NCI-H187 (cell line): ENCODE measurements at regions not wholly inside any gene's neighbourhood (a gene's known extent, or its start where the extent isn't known, plus 50 kb on each side); places are given as distances from the start of the nearest gene placed in this dataset.
"Not testable (repeated sequence)": the region's sequence is repeated elsewhere in the genome, so short reads cannot be mapped to it uniquely, and the experiment has no call there.

ENCODE experiments used
- DNase-seq, 2 experiments: peaks; one replicate each; lab custom pipeline; 2025; lab: John Stamatoyannopoulos, UW

DNA sequence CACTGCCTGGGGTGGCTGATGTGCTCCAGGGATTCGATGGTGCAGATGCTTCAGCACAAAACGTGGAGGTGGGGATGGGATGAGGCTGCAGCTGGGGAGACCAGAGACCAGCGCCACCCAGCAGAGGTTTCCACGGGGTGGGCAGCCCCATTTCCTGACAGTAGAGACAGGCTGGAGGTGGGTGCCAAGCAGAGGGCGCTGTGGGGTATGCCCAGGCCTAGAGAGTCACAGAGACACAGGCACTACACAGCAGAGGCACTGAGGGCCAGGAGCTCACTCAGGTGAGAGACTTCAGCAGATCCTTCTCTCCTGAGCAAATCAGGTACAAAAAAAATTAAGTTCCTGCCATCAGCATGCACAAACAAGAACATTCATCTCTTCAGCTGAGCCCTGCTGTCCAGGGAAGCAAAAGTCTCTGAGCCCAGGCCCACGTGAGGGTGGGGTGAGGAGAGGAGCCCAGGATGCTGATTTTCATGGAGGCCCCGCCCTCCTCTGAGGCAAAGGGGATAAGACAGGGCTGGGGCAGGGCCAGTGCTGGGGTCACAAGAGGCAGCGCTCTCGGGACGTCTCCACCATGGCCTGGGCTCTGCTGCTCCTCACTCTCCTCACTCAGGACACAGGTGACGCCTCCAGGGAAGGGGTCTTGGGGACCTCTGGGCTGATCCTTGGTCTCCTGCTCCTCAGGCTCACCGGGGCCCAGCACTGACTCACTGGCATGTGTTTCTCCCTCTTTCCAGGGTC, 53.1 kb downstream of the GGTLC2 start:
- DNase-seq: no peak

DNA sequence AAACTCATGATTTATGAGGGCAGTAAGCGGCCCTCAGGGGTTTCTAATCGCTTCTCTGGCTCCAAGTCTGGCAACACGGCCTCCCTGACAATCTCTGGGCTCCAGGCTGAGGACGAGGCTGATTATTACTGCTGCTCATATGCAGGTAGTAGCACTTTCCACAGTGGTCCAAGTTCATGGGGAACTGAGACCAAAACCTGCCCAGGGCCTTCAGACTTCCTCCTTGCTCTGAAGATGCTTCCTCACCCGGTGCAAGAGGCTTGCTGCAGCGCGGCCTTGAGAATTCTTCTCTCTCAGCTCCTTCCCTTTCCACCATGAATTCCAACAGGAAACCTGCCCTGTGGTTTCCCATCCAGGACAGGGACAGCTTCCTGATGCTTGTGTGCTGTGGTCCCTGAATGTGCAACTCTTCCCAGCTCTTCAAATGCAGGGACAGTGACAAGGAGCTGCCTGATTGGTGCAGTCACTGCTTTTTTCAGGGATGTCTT, 53.9 kb downstream of the GGTLC2 start:
- no peak for DNase-seq

DNA sequence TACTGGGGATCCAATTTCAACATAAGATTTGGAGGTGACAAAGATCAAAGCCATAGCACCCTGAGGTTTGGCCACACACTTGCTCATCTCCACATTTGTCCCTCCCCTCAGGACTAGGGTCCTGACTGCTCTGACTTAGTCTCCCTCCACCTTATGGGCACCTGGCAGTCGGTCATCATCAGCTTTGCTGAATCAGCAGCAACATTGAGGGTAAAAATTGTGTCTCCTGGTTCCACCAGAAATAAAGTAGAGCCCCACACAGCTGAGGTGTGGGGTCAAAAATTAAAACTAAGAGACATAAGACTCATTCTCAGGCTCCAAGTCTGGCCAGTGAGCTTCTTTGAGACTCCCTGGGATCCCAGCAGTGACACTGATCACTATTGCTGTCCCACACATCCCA, 56.2 kb downstream of the GGTLC2 start:
- no peak for DNase-seq

DNA sequence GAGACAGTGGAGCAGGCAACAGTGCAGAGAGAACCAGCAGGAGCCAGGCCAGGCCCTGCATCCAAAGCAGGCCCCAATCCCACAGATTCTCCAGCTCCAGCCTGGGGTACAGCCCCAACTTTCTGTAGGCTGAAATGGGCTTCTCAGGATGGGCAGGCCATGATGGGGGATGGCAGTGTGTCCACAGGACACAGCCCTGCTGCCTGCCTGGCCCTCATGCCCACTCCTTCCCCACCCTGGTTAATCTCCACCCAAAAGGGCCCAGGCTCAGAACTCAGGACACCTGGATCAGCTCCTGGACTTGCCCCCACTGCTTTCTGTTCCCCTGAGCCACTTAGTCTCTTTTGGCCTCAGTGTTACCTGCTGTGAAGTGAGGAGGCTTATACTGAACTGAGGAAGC, 57.1 kb downstream of the GGTLC2 start:
- not testable (repeated sequence) for DNase-seq

DNA sequence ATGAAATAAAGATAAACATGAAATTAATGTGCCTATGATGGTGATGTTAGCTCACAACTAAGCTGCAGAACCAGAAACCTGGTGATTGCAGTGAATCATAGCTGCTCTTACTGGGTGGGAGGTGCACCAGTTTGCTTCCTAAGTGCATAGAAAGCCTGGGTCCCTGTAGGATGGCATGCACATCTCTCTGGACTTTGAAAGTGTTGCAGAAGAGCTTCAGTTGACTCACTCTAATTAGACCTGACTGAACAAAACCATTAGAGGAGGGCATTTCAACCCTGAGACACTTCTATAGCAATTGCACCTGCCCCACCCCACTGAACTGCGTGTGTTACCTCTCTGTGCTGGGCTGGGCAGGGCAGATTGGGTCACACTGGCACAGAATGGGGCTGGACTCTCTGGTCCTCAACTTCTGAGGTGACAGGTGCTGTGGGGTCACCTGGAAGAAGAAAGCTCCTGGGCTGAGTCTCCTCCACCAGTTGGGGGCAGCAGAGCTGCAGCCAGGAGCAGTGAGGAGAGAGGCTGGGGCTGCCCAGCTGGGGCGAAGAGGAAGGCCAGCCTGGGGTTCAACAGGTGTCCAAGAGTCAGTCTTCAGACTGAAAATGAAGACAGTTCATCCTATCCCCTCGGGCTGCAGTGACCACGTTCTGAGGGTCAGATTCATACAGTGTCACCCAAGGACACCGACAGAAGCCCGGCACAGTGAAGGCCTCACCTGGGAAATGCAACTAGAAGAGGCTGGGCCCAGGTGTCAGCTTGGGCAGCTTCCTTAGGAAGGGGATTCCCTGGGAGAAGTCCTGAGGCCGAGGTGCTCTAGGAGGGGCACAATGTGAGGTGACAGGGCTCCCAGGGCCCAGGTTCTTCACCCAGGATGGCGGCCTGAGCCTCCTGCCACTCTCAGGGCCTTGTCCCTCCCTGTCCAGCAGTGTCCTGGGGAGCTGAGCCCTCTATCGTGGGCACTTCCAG, 58.1 kb downstream of the GGTLC2 start:
- DNase-seq: no peak

DNA sequence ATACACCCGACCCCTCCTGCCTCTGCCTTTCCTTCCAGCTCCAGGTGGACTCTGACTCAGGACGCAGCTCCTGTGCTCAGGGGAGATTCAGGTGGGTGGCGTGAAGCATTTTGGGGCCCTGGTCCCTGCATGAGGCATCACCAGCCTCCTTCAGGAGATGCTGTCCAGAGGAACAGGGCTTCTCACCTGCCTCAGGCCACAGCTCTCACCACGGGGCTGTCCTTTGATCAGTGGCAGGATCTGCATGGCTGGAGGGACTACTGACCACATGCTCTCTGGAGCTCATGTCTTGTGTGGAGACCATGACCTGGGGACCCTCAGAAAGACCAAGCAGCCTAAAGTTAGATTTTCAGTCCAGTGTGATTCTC, 58.8 kb downstream of the GGTLC2 start:
- DNase-seq: no peak

DNA sequence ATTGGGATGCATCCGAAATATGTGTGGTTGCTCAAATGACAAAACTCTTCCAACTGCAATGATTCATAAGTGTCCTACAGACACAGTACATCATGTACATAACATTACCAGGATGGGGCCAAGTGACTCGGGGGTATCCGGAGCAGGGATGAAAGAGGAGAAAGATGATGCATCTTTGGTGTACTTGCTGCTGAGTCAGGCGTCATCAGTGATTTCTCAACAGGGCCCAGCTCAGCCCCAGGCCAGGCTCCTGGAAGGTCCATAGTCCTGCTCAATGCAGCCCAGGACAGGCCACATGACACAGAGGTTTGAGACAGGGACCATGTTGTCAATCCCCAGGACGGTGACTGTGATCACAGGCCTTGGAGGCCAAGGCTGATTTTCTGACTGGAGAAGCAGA, 59.3 kb downstream of the GGTLC2 start:
- no peak for DNase-seq

DNA sequence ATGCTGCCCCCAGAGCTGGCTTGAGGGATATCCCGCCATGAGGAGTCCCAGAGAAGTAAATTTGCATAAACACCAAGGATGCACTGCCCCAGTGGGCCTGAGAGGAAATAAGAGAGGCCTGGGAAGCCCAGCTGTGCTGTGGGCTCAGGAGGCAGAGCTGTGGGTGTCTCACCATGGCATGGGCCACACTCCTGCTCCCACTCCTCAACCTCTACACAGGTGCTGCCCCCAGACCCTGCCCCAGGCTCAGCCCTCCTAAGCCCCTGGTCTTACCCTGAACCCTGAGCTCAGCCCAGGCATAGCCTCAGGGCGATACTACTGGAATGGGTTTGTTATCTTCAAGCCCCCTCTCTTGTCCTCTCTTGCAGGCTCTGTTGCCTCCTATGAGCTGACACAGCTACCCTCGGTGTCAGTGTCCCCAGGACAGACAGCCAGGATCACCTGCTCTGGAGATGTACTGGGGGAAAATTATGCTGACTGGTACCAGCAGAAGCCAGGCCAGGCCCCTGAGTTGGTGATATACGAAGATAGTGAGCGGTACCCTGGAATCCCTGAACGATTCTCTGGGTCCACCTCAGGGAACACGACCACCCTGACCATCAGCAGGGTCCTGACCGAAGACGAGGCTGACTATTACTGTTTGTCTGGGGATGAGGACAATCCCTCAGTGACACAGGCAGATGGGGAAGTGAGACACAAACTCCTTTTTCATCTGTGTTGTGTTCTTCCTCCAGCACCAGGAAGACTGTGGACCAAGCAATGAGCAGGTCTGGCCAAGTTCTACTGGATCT, 59.9 kb downstream of the GGTLC2 start:
- DNase-seq: no peak

DNA sequence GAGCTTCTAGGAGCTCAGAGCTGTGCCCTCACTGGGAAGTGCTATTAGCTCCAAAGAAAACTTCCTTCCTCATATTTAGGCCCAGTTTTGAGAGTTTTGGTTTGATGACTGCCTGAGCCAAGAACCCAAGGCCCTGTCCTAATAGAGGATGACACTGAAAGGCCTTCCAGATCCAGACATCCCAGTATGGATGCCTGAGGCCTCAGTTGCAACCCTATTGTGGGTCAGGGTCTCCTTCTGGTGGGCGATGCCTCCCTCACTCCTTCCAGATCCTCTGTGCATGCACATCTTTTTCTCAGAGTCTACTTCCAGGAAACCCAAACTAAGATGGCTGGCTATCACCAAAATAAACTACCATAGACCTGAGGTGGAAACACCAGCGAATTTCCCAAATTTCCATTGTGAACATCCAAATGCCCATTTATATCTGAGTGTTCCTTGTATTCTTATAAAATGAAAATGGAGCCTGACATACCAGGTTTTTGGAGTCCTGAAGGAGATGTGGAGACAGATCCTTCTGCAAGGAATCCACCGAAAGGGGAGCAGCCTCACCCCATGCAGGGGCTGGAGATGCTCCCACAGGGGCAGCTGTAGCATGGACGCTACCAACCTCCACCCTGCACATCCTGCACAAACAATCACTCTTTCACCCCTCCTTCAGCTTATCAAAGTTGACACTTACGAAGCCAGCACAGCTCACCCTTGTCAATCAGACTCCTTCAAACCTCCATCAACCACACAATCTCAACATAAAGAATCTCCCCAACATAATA, 61.1 kb downstream of the GGTLC2 start:
- no peak for DNase-seq

DNA sequence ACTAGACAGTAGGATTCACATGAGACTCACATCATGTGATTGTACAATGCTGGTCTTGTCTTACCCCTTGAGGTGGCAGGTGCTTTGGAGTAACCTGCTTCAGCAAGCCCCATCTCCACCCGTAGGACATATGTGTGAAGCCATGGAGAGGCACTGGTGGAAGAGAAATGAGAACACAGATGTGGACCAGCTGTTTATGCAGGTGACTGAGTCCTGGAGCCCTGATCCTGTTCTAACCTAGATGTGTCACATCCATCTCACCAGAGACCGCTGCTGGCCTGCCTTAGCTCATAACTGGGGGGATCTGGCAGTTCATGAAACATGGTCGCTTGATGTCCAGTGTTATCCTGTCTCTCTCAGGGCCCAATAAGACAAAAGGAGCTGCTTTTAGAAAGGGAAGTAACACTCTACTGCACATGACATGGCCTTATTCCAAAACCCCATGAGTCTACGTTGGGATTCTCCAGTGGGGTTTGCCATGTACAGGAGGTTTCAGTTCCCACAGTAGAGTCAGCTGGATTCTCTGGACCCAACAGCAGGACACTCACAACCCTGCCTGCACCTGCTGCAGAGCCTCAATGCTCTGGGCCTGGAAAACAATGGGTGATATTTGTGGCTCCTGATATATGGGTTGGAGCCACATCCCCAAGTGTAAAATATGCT, 62.0 kb downstream of the GGTLC2 start:
- no peak for DNase-seq

DNA sequence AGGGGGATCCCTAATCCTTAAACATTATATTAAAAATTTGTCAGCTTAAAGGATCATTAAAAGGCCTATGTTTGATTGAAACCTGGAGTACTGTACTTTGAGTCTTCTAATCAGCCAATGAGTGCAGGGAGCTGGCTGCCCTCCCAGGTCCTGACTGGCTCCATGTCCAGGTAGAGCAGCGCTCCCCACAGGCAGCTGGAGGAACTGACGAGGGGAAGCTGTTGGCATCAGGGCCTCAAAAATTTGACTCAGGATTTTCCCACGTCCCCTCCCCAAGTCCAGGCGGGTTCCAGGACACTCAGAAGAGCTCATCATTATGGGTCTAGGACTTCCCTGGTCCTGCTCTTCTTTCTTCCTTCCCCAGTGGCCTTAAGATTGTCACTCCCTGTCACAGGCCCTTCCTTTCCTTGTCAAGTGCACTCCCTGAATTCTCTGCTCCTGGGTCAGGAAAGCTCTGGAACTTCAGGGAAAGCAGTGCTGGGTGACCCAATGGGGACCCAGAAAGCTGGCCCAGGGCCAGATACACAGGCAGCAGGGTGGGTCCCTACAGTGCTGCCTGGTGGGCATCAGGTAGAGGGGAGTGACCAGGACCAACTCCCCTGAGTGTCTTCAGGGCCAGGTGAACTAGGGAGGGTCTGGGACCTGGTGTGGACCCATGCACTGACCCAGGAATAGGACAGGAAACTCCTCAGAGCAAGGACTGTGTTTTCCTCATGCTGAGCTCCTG, 65.5 kb downstream of the GGTLC2 start:
- no peak for DNase-seq

DNA sequence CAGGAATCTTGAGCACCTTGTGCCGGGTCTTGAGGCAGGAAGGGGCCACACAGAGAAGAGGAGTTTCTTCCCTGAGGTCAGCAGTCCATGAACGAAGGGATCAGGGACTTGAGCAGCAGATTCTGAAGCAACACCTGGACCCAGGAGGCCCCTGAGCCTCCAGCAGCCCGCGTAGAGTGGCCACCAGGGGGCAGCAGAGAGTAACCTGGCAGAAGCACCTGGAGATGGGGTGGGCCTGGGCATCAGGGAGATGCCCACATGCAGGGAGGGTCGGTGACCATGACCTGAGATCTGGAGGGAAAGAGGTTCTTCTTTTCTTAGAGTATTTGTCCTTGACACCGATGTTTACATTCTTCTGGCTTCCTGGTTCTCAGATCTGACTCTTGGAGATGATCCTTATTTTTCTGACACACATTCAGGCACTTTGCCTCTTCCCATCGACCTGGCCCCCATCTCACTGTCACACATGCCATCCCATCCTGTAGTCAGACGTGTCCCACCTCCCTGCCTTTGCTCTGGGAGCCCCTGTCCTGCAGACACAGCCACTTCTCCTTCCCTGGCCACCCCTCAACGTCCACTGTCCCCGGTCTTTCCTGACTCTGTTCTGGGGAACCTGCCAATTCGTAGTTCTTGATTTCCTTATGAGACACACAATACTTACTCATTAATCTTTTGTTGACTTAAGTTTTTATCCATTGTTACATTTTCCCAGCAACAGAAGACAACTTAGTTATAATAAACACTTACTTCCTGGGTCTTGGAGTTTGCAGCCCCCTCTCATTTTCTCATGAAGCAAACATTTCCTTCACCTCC, 66.5 kb downstream of the GGTLC2 start:
- no peak for DNase-seq

DNA sequence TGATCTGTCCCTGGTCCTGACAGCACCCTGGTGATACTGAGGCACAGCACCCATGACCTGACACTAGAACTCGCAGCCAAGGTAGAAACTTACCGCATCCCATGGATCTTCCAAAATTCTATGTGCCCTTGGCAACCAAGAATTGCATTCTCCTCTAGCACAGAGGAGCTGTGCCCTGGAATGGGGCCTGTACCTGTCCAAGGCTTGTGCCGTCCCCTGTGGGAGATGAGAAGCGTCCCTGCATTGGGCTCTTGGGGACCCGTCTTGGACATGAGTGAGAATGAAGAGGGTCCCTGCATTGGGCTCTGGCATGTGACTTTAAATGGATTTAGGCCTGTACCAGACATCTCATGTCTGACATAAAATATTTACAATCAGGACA, 67.1 kb downstream of the GGTLC2 start:
- DNase-seq: no peak

DNA sequence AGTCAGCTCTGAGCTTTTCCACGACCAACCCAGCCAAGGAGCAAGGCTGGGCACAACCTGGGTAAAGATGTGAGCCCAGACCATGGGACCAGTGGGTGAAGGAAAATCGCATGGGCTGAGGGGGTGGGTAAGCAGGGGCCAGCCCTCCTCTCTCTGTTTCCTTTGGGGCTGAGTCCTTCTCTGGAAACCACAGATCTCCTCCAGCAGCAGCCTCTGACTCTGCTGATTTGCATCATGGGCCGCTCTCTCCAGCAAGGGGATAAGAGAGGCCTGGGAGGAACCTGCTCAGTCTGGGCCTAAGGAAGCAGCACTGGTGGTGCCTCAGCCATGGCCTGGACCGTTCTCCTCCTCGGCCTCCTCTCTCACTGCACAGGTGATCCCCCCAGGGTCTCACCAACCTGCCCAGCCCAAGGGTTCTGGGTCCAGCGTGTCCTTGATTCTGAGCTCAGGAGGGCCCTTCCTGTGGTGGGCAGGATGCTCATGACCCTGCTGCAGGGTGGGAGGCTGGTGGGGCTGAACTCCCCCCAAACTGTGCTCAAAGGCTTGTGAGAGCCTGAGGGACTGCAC, 67.8 kb downstream of the GGTLC2 start:
- DNase-seq: no peak

DNA sequence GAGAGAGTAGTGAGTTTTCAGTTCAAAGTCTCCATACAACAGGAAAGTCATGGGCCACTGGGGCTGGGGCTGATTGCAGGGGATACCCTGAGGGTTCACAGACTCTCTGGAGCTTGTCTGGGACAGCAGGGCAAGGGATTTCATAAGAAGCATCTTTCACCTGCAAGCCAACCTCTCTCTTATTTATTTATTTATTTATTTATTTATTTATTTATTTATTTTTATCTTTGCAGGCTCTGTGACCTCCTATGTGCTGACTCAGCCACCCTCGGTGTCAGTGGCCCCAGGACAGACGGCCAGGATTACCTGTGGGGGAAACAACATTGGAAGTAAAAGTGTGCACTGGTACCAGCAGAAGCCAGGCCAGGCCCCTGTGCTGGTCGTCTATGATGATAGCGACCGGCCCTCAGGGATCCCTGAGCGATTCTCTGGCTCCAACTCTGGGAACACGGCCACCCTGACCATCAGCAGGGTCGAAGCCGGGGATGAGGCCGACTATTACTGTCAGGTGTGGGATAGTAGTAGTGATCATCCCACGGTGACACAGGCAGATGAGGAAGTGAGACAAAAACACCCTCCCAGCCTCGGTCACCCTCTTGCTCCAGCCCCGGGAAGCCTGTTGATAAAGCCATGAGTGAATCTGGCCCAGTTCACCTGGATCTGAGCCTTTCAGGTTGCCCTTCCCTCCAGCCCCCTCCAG, 68.4 kb downstream of the GGTLC2 start:
- no peak for DNase-seq

DNA sequence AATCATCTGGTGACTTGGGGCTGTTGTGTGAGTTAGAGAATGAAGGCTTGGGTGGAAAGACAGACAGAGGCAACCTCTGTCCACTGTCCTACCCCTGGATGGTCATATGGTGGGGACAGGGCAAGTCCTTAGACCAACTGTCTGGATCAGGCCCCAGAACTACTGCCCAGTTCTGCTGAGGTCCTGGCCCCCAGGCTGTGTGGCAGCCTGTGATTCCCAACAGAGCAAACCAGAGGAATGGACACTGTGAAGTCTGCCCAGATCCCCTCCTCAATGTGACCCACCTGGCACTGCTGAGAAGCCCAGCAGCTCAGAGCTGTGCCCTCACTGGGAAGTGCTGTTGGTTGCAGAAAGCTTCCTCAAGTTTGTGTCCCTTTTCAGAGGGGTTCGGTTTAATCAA, 69.0 kb downstream of the GGTLC2 start:
- no peak for DNase-seq

DNA sequence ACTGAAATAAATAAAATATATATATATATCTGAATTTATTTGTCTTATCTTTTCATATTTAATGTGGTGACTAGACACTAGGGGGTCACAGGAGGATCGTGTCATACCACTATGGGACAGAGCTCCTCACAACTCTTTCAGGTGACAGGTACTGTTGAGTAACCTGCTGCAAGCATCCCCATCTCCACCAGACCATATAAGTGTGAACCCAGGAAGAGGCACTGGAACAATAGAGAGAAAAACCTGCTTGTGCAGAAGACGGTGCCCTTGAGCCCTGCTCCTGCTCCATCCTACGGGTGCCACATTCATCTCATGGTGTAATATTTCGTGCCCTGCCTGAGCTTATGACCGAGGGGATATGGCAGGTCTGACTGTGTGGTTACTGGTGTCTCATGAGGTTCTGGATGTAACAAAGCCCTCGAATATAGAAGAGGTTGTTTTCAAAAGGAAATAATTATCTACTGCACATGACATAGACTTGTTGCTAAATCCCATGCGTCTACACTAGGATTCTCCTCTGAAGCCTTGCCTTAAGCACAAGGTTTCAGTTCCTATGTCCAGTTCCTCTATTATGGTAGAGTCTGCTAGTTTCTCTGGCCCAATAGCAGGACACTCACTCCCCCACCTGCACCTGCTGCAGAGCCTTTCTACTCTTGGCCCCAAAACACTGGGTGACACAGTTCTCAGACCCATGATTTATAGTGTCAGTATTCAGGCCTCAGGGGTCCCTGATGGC, 70.4 kb downstream of the GGTLC2 start:
- DNase-seq: no peak

DNA sequence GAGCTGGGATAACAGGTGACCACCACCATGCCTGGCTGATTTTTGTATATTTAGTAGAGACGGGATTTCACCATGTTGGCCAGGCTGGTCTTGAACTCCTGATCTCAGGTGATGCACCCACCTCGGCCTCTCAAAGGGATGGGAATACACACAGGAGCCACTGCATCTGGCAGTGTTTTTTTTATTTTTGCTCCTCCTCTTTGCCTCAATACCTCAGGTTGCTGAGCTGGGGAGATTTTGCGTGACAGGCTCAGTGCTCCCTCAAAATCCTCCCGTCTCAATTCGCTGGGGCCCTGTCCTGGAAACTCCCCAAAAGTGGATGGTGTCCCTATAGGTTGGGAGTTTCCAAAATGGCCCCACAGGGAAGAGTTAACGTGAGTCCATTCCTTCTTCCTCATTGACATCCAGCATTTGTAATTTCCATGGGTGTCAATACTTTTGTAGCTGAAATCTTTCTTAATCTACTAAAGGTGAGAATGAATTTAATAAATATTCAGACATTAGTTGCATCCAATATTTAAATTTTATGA, 71.8 kb downstream of the GGTLC2 start:
- no peak for DNase-seq
